ENCODE measurements at regions not wholly inside any gene's neighbourhood (a gene's known extent, or its start where the extent isn't known, plus 50 kb on each side); places are given as distances from the start of the nearest gene placed in this dataset.
"Not testable (repeated sequence)": the region's sequence is repeated elsewhere in the genome, so short reads cannot be mapped to it uniquely, and the experiment has no call there.

GRCh38 chr6:6962086-6962485 lies 145.7 kb upstream of the RREB1 start:
- TF ChIP-seq TCF4 (CRISPR knock-in tag; IDR thresholded peaks at IDR 0.05; ENCODE audit: borderline replicate concordance), result no peak
- no peak for TF ChIP-seq OSR1 (CRISPR knock-in tag; IDR thresholded peaks at IDR 0.05)
- TF ChIP-seq BACH2 (CRISPR knock-in tag; IDR thresholded peaks at IDR 0.05; ENCODE audit: borderline replicate concordance), result no peak
- TF ChIP-seq, protein P1, sequence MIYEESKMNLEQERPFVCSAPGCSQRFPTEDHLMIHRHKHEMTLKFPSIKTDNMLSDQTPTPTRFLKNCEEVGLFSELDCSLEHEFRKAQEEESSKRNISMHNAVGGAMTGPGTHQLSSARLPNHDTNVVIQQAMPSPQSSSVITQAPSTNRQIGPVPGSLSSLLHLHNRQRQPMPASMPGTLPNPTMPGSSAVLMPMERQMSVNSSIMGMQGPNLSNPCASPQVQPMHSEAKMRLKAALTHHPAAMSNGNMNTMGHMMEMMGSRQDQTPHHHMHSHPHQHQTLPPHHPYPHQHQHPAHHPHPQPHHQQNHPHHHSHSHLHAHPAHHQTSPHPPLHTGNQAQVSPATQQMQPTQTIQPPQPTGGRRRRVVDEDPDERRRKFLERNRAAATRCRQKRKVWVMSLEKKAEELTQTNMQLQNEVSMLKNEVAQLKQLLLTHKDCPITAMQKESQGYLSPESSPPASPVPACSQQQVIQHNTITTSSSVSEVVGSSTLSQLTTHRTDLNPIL (CRISPR knock-in tag; IDR thresholded peaks at IDR 0.05; ENCODE audit: low read depth), result no peak
- no peak for TF ChIP-seq SNAI2 (CRISPR knock-in tag; IDR thresholded peaks at IDR 0.05)
- TF ChIP-seq TOX (CRISPR knock-in tag; IDR thresholded peaks at IDR 0.05; ENCODE audit: borderline replicate concordance), result no peak
- no peak for TF ChIP-seq ARNTL (CRISPR knock-in tag; IDR thresholded peaks at IDR 0.05; ENCODE audit: borderline replicate concordance, low read depth)
- TF ChIP-seq, protein P2, sequence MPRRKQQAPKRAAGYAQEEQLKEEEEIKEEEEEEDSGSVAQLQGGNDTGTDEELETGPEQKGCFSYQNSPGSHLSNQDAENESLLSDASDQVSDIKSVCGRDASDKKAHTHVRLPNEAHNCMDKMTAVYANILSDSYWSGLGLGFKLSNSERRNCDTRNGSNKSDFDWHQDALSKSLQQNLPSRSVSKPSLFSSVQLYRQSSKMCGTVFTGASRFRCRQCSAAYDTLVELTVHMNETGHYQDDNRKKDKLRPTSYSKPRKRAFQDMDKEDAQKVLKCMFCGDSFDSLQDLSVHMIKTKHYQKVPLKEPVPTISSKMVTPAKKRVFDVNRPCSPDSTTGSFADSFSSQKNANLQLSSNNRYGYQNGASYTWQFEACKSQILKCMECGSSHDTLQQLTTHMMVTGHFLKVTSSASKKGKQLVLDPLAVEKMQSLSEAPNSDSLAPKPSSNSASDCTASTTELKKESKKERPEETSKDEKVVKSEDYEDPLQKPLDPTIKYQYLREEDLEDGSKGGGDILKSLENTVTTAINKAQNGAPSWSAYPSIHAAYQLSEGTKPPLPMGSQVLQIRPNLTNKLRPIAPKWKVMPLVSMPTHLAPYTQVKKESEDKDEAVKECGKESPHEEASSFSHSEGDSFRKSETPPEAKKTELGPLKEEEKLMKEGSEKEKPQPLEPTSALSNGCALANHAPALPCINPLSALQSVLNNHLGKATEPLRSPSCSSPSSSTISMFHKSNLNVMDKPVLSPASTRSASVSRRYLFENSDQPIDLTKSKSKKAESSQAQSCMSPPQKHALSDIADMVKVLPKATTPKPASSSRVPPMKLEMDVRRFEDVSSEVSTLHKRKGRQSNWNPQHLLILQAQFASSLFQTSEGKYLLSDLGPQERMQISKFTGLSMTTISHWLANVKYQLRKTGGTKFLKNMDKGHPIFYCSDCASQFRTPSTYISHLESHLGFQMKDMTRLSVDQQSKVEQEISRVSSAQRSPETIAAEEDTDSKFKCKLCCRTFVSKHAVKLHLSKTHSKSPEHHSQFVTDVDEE (CRISPR knock-in tag; IDR thresholded peaks at IDR 0.05), result no peak
- no peak for TF ChIP-seq CSRNP3 (CRISPR knock-in tag; IDR thresholded peaks at IDR 0.05)
- TF ChIP-seq CSDC2 (CRISPR knock-in tag; IDR thresholded peaks at IDR 0.05), result no peak
- TF ChIP-seq GLIS3 (CRISPR knock-in tag; IDR thresholded peaks at IDR 0.05), result no peak
- TF ChIP-seq ZFP3 (CRISPR knock-in tag; IDR thresholded peaks at IDR 0.05), result no peak
- no peak for TF ChIP-seq RARB (CRISPR knock-in tag; IDR thresholded peaks at IDR 0.05)
- no peak for TF ChIP-seq PPARA (CRISPR knock-in tag; IDR thresholded peaks at IDR 0.05; ENCODE audit: borderline replicate concordance)
- TF ChIP-seq ZNF70 (CRISPR knock-in tag; IDR thresholded peaks at IDR 0.05), result no peak
- no peak for TF ChIP-seq ZNF565 (CRISPR knock-in tag; conservative IDR thresholded peaks at IDR 0.05; ENCODE audit: low read depth)
- no peak for ATAC-seq

GRCh38 chr6:6962699-6963098 lies 145.1 kb upstream of the RREB1 start:
- no peak for ATAC-seq
- TF ChIP-seq ZFP3 (CRISPR knock-in tag; IDR thresholded peaks at IDR 0.05) (no peak), POU6F1 (CRISPR knock-in tag; IDR thresholded peaks at IDR 0.05; ENCODE audit: borderline replicate concordance, low read depth) (no peak), RARB (CRISPR knock-in tag; IDR thresholded peaks at IDR 0.05) (no peak), CSDC2 (CRISPR knock-in tag; IDR thresholded peaks at IDR 0.05) (no peak), SNAI2 (CRISPR knock-in tag; IDR thresholded peaks at IDR 0.05) (no peak), GLIS3 (CRISPR knock-in tag; IDR thresholded peaks at IDR 0.05) (no peak), ZFP30 (CRISPR knock-in tag; IDR thresholded peaks at IDR 0.05) (no peak), ESRRG (CRISPR knock-in tag; IDR thresholded peaks at IDR 0.05) (no peak), OSR1 (CRISPR knock-in tag; IDR thresholded peaks at IDR 0.05) (no peak), ISL1 (CRISPR knock-in tag; IDR thresholded peaks at IDR 0.05) (no peak), TOX (CRISPR knock-in tag; IDR thresholded peaks at IDR 0.05; ENCODE audit: borderline replicate concordance) (no peak), ZNF8 (CRISPR knock-in tag; IDR thresholded peaks at IDR 0.05) (no peak)
- TF ChIP-seq, protein P2 (CRISPR knock-in tag; IDR thresholded peaks at IDR 0.05), result no peak

DNA sequence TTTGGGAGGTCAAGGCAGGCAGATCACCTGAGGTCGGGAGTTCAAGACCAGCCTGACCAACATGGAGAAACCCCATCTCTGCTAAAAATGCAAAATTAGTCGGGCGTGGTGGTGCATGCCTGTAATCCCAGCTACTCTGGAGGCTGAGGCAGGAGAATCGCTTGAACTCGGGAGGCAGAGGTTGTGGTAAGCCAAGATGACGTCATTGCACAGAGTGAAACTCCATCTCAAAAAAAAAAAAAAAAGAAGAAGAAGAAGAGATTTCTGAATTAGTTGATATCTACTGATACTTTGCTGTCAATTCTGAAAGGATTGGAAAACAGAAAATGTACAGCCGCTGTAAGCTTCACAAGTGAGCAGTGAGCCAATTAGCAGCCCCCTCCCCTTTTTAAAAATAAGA lies 144.4 kb upstream of the RREB1 start:
- ATAC-seq, result not testable (repeated sequence)

Measured in SK-N-SH treated with all-trans-retinoic acid at 6 μM for 48 hours (cell line).